Ovary (tissue), 7 donors: ENCODE measurements at regions not wholly inside any gene's neighbourhood (a gene's known extent, or its start where the extent isn't known, plus 50 kb on each side); places are given as distances from the start of the nearest gene placed in this dataset.
"Not testable (repeated sequence)": the region's sequence is repeated elsewhere in the genome, so short reads cannot be mapped to it uniquely, and the experiment has no call there.

Source experiments
- DNase-seq, 5 donors: peaks; one replicate each; pipeline ENCODE4 v3.0.0-alpha.2; 2019 to 2020
- H3K27ac ChIP-seq, 2 donors: fragments of 200-600 bp; one replicate each; pipeline versions ENCODE4 v1.5.1 to v1.8.0; 2019 to 2022
- H3K27me3 ChIP-seq: fragments of 200-600 bp; one replicate; pipeline ENCODE4 v1.8.0; 2022
- H3K36me3 ChIP-seq: fragments of 200-600 bp; sonication (generic); one replicate; pipeline ENCODE4 v1.5.1; 2019
- H3K4me1 ChIP-seq: one replicate; pipeline ENCODE4 v1.8.1; 2013; ENCODE audit warnings: mild to moderate bottlenecking, moderate library complexity; ENCODE audit not compliant: insufficient read depth
- H3K4me3 ChIP-seq: fragments of 200-600 bp; sonication (generic); one replicate; pipeline ENCODE4 v1.5.1; 2017
- H3K9me3 ChIP-seq, 2 donors: fragments of 200-600 bp in 1 of 2; sonication (generic) in 1 of 2; one replicate each; pipeline versions ENCODE4 v1.5.1 to v1.8.1; 2013 to 2019; ENCODE audit warnings: mild to moderate bottlenecking in 1 of 2, moderate library complexity in 1 of 2
- EP300 ChIP-seq: sonication (generic); formaldehyde crosslinking; IDR thresholded peaks from one replicate; pipeline ENCODE4 v1.6.1; 2017; ENCODE audit warnings: antibody characterized with exemption
- POLR2A ChIP-seq: fragments of 450-650 bp; IDR thresholded peaks from one replicate; pipeline ENCODE4 v1.6.1; 2017; ENCODE audit warnings: antibody characterized with exemption, mild to moderate bottlenecking, moderate library complexity
- WGBS, 3 donors: extraction: QIAGEN DNeasy Blood & Tissue Kit in 1 of 3; methylation state at CpG; one replicate each; pipeline versions ENCODE4 v1.1.5 to v1.1.7; 2013 to 2017; 5-methylcytosine and 5-hydroxymethylcytosine counted together
- intact Hi-C, 4 donors: fragments of 100-400 bp; cut with DNase I; formaldehyde crosslinking; loops; one replicate each; pipeline versions ENCODE4 v1.11.0 to v1.15.1; 2022 to 2023
- TF ChIP-seq, protein P1 (sequence below), 3 donors: fragments of 450-650 bp in 2 of 3; fragments of 200-600 bp in 1 of 3; IDR thresholded peaks; one replicate each; pipeline versions ENCODE4 v1.5.1 to v1.8.0; 2016 to 2022; ENCODE audit warnings: antibody characterized with exemption in 3 of 3, mild to moderate bottlenecking in 1 of 3
- donor health status: DM: no; HTN: no; CAD: no; lungs with moderate emphysema.
- donor health status: DM: no; HTN: no; CAD: no.
- donor health status: Bipolar disorder and iron deficiency.
- donor health status: DM: no; HTN: no; CAD: no.
- donor health status: DM: yes; HTN: yes; CAD: no.

DNA sequence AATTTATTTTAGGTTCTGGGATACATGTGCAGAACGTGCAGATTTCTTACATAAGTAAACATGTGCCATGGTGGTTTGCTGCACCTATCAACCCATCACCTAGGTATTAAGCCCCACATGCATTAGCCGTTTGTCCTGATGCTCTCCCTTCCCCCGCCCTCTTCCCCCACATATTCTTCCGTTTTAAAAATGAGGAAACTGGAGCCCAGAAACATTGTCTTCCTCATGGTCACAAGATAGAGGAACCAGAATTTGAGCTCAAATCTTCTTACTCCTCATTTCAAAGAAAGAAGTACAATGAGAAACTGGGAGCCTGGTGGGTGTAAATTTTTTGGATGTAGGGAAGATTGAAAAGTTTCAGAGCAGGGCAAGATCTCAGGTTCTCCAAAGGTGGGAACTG is 56.1 kb upstream of the USP3 start:
- H3K27me3 ChIP-seq: no peaks in the 10 kb centered on the region
- H3K9me3 ChIP-seq: no peaks in the 10 kb centered on the region
- 74 to 81% (median 78%) methylated on average over 4 of the region's 4 CpGs for WGBS, 3 donors
- H3K4me1 ChIP-seq: peaks cover 3% of the 10 kb centered on the region
- H3K4me3 ChIP-seq: no peak overlapping the region
- no peak overlapping the region for H3K27ac ChIP-seq
- intact Hi-C loops: no loop called here
- H3K36me3 ChIP-seq: no peaks in the 10 kb centered on the region
- TF ChIP-seq POLR2A (no peak), EP300 (no peak)
- TF ChIP-seq, protein P1, sequence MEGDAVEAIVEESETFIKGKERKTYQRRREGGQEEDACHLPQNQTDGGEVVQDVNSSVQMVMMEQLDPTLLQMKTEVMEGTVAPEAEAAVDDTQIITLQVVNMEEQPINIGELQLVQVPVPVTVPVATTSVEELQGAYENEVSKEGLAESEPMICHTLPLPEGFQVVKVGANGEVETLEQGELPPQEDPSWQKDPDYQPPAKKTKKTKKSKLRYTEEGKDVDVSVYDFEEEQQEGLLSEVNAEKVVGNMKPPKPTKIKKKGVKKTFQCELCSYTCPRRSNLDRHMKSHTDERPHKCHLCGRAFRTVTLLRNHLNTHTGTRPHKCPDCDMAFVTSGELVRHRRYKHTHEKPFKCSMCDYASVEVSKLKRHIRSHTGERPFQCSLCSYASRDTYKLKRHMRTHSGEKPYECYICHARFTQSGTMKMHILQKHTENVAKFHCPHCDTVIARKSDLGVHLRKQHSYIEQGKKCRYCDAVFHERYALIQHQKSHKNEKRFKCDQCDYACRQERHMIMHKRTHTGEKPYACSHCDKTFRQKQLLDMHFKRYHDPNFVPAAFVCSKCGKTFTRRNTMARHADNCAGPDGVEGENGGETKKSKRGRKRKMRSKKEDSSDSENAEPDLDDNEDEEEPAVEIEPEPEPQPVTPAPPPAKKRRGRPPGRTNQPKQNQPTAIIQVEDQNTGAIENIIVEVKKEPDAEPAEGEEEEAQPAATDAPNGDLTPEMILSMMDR (IDR thresholded peaks at IDR 0.05): no peak
- no peak for DNase-seq

DNA sequence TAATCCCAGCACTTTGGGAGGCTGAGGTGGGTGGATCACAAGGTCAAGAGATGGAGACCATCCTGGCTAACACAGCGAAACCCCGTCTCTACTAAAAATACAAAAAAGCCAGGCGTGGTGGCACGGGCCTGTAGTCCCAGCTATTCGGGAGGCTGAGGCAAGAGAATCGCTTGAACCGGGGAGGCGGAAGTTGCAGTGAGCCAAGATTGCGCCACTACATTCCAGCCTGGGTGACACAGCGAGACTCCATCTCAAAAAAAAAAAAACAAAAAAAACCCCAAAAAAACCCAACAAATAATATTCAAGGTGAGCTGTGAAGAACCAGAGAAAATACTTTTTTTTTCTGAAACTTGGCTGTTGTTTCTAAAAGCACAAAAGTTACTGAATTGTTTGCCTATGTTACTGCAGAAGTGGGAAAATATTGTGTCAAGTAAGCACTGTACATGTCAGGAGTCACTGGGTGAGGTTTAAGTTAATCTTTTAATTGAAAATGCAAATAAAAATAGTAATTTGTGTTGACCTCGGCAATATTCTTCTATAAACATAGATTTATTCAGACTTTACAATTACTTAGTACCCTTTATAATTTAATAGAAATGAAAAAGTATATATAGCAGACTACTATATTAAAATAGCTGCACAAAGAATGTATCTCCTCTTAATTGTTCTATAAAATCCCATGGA is 55.4 kb upstream of the USP3 start:
- H3K4me1 ChIP-seq, H3K4me3 ChIP-seq, H3K27ac ChIP-seq, intact Hi-C loops, DNase-seq, H3K9me3 ChIP-seq, H3K27me3 ChIP-seq, H3K36me3 ChIP-seq: not testable (repeated sequence)
- WGBS, 3 donors: 85 to 88% (median 86%) methylated on average over 11 of the region's 11 CpGs

DNA sequence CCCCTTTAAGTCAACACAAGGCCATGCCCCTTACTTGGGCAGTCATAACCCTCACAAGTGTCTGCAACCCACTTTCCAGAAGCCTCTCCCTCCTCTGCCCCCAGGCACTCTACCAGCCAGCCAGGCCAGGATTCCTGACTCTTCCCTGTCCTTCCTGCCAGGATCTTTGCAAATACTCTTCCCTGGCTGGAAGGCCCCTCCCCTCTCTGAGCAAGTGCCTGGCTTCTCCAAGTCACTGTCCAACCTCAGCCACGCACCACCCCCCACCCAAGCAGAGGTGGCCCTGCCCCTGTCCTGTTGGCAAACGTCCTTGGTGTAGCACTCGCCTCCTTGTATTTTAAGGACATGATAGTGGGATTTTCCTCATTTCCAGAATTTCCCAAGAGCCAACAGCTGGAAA is 54.7 kb upstream of the USP3 start:
- Histone ChIP-seq H3K27me3 (no peaks in the 10 kb centered on the region), H3K36me3 (no peaks in the 10 kb centered on the region), H3K9me3 (no peaks in the 10 kb centered on the region), H3K4me1 (peaks cover 3% of the 10 kb centered on the region), H3K27ac (no peak overlapping the region), H3K4me3 (no peak overlapping the region)
- WGBS, 3 donors: 9 to 50% (median 34%) methylated on average over 3 of the region's 3 CpGs
- TF ChIP-seq, protein P1 (IDR thresholded peaks at IDR 0.05): no peak
- TF ChIP-seq POLR2A (no peak), EP300 (no peak)
- no peak for DNase-seq
- intact Hi-C loops: no loop called here

DNA sequence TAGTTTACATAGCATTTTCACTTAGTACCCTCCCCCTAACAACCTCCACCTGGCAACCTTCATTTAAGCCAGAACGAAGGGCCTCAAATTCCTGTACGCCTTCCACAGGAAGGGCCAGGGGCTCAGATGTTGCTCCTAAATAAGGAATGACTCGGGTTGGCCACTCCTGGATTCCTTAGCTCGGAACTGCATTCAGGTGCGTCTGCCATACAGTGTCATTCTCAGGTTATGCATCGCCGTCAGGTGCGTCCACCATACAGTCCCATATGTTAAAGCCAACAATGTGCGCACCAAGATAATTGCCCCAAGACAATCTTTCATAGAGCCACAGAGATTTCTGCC is 53.5 kb upstream of the USP3 start:
- DNase-seq: no peak
- intact Hi-C loops: no loop called here
- Histone ChIP-seq H3K4me3 (no peak overlapping the region), H3K4me1 (peaks cover 3% of the 10 kb centered on the region), H3K27ac (no peak overlapping the region), H3K36me3 (no peaks in the 10 kb centered on the region), H3K27me3 (no peaks in the 10 kb centered on the region), H3K9me3 (no peaks in the 10 kb centered on the region)
- TF ChIP-seq, protein P1 (IDR thresholded peaks at IDR 0.05): no peak
- TF ChIP-seq POLR2A: no peak
- TF ChIP-seq EP300: no peak
- 82 to 91% (median 88%) methylated on average over 9 of the region's 9 CpGs for WGBS, 3 donors

DNA sequence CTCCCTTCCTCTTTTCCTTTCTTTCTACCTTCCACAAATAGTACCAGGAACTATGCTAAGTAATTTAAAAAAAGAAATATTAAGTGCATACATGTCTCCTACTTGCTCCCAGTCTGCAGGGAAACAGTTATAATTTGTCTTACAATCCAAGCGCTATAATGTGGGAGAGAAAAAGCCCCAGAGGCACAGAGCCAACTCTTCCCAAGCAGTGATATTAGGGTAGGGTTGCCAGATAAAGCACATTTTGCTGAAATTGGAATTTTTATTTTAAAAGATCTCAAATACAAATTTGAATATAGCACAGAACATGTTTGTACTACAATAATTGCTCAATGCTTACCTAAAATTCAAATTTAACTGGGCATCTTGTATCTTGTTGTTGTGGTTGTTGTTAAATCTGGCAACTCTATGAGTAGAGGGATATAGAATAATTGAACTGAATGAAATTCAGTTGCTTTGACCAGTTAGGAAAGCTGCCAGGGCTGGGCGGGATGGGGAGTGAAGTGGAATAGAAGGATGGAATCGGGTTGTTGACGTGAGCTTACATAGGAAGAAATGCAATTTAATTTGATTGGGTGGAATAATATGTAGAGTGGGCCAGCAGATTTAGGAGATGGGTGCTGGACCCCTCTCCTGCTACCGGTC is 52.6 kb upstream of the USP3 start:
- Histone ChIP-seq H3K9me3 (no peaks in the 10 kb centered on the region), H3K27me3 (no peaks in the 10 kb centered on the region), H3K4me1 (peaks cover 3% of the 10 kb centered on the region), H3K4me3 (no peak overlapping the region), H3K27ac (no peak overlapping the region), H3K36me3 (no peaks in the 10 kb centered on the region)
- intact Hi-C loops: no loop called here
- TF ChIP-seq EP300: no peak
- TF ChIP-seq POLR2A: no peak
- TF ChIP-seq, protein P1 (IDR thresholded peaks at IDR 0.05): no peak
- WGBS, 3 donors: 86 to 91% (median 88%) methylated on average over 5 of the region's 5 CpGs
- DNase-seq: no peak
